Activated CD4-positive, alpha-beta T cell treated with anti-CD3 and anti-CD28 coated beads, Interleukin-2, amount 50 U/mL, for 16 hours (primary cell): ENCODE measurements at regions not wholly inside any gene's neighbourhood (a gene's known extent, or its start where the extent isn't known, plus 50 kb on each side); places are given as distances from the start of the nearest gene placed in this dataset.

ENCODE experiments used
- DNase-seq: peaks from one replicate; pipeline ENCODE4 v3.0.0-alpha.2; 2020

GRCh38 chr18:41449612-41450011, 505.4 kb upstream of the PIK3C3 start:
- DNase-seq, result no peak

- no peak for DNase-seq
Observed at GRCh38 chr18:41444943-41445342, 510.1 kb upstream of the PIK3C3 start.

GRCh38 chr18:41436772-41437171, 518.3 kb upstream of the PIK3C3 start:
- no peak for DNase-seq

- no peak for DNase-seq
Observed at GRCh38 chr18:41418598-41418997, 536.4 kb upstream of the PIK3C3 start.

GRCh38 chr18:41416044-41416443, 539.0 kb upstream of the PIK3C3 start:
- no peak for DNase-seq

GRCh38 chr18:41410006-41410405, 545.0 kb upstream of the PIK3C3 start:
- DNase-seq, result no peak

- no peak for DNase-seq
Observed at GRCh38 chr18:41406834-41407233, 548.2 kb upstream of the PIK3C3 start.

GRCh38 chr18:41396861-41397260, 558.2 kb upstream of the PIK3C3 start:
- no peak for DNase-seq

- no peak for DNase-seq
Observed at GRCh38 chr18:41396211-41396610, 558.8 kb upstream of the PIK3C3 start.

GRCh38 chr18:41395695-41396094, 559.3 kb upstream of the PIK3C3 start:
- no peak for DNase-seq

GRCh38 chr18:41391616-41392595, 563.1 kb upstream of the PIK3C3 start:
- peak; percentile 16 for DNase-seq

- no peak for DNase-seq
Observed at GRCh38 chr18:41390309-41390708, 564.7 kb upstream of the PIK3C3 start.

- no peak for DNase-seq
Observed at GRCh38 chr18:41378598-41378997, 576.4 kb upstream of the PIK3C3 start.

GRCh38 chr18:41373612-41374011, 581.4 kb upstream of the PIK3C3 start:
- no peak for DNase-seq

GRCh38 chr18:41372046-41372665, 582.9 kb upstream of the PIK3C3 start:
- no peak for DNase-seq

GRCh38 chr18:41371156-41372045, 583.6 kb upstream of the PIK3C3 start:
- no peak for DNase-seq

- DNase-seq, result no peak
Observed at GRCh38 chr18:41370740-41371139, 584.3 kb upstream of the PIK3C3 start.

- no peak for DNase-seq
Observed at GRCh38 chr18:41357708-41358107, 597.3 kb upstream of the PIK3C3 start.

GRCh38 chr18:41353777-41354528, 601.1 kb upstream of the PIK3C3 start:
- no peak for DNase-seq

- no peak for DNase-seq
Observed at GRCh38 chr18:41351430-41351829, 603.6 kb upstream of the PIK3C3 start.

- no peak for DNase-seq
Observed at GRCh38 chr18:41347057-41347456, 608.0 kb upstream of the PIK3C3 start.

GRCh38 chr18:41343808-41344207, 611.2 kb upstream of the PIK3C3 start:
- DNase-seq, result no peak
